NCI-H2107 treated with DMSO at 0.1 percent for 48 hours (cell line): ENCODE measurements at regions not wholly inside any gene's neighbourhood (a gene's known extent, or its start where the extent isn't known, plus 50 kb on each side); places are given as distances from the start of the nearest gene placed in this dataset.
"Not testable (repeated sequence)": the region's sequence is repeated elsewhere in the genome, so short reads cannot be mapped to it uniquely, and the experiment has no call there.

Experiments
- DNase-seq: peaks from one replicate; lab custom pipeline; 2025; ENCODE audit not compliant: unreplicated experiment; lab: John Stamatoyannopoulos, UW

GRCh38 chr13:68846663-68847062 lies 1261.0 kb upstream of the ATXN8OS start:
- DNase-seq, result no peak

GRCh38 chr13:68834375-68834774 lies 1273.3 kb upstream of the ATXN8OS start:
- no peak for DNase-seq

GRCh38 chr13:68816715-68817114 lies 1290.9 kb upstream of the ATXN8OS start:
- no peak for DNase-seq

GRCh38 chr13:68813180-68813796 lies 1294.3 kb upstream of the ATXN8OS start:
- DNase-seq, result no peak

GRCh38 chr13:68810660-68811059 lies 1297.0 kb upstream of the ATXN8OS start:
- no peak for DNase-seq

- DNase-seq, result no peak
Measured at GRCh38 chr13:68808456-68808855, 1299.2 kb upstream of the ATXN8OS start.

- no peak for DNase-seq
Measured at GRCh38 chr13:68806125-68806524, 1301.5 kb upstream of the ATXN8OS start.

GRCh38 chr13:68784275-68784674 lies 1323.4 kb upstream of the ATXN8OS start:
- no peak for DNase-seq

- no peak for DNase-seq
Measured at GRCh38 chr13:68759617-68760016, 1348.0 kb upstream of the ATXN8OS start.

- DNase-seq, result no peak
Measured at GRCh38 chr13:68749796-68750195, 1357.8 kb upstream of the ATXN8OS start.

- no peak for DNase-seq
Measured at GRCh38 chr13:68748038-68748437, 1359.6 kb upstream of the ATXN8OS start.

GRCh38 chr13:68745502-68745901 lies 1362.1 kb upstream of the ATXN8OS start:
- DNase-seq, result no peak

- DNase-seq, result no peak
Measured at GRCh38 chr13:68736961-68737360, 1370.7 kb upstream of the ATXN8OS start.

GRCh38 chr13:68727798-68728197 lies 1379.8 kb upstream of the ATXN8OS start:
- DNase-seq, result no peak

GRCh38 chr13:68727165-68727564 lies 1380.5 kb upstream of the ATXN8OS start:
- DNase-seq, result no peak

- no peak for DNase-seq
Measured at GRCh38 chr13:68719815-68720214, 1387.8 kb upstream of the ATXN8OS start.

- no peak for DNase-seq
Measured at GRCh38 chr13:68715651-68716050, 1392.0 kb upstream of the ATXN8OS start.

GRCh38 chr13:68714292-68714691 lies 1393.3 kb upstream of the ATXN8OS start:
- DNase-seq, result no peak

GRCh38 chr13:68713394-68713793 lies 1394.2 kb upstream of the ATXN8OS start:
- no peak for DNase-seq

- no peak for DNase-seq
Measured at GRCh38 chr13:68708336-68708908, 1399.2 kb upstream of the ATXN8OS start.

GRCh38 chr13:68706044-68706443 lies 1401.6 kb upstream of the ATXN8OS start:
- not testable (repeated sequence) for DNase-seq

GRCh38 chr13:68697551-68697950 lies 1410.1 kb upstream of the ATXN8OS start:
- DNase-seq, result no peak

GRCh38 chr13:68696907-68697306 lies 1410.7 kb upstream of the ATXN8OS start:
- no peak for DNase-seq
